Activated CD4-positive, alpha-beta T cell treated with anti-CD3 and anti-CD28 coated beads, Interleukin-2, amount 10 ng/mL, durations not matched to agents 7 days and 5 days (primary cell): ENCODE measurements at regions not wholly inside any gene's neighbourhood (a gene's known extent, or its start where the extent isn't known, plus 50 kb on each side); places are given as distances from the start of the nearest gene placed in this dataset.
"Not testable (repeated sequence)": the region's sequence is repeated elsewhere in the genome, so short reads cannot be mapped to it uniquely, and the experiment has no call there.

ENCODE experiments used
- CTCF ChIA-PET: fragments of 350-600 bp; sonication (Branson Sonifier 250); formaldehyde crosslinking; loops from one replicate; lab custom pipeline; 2021; ENCODE audit warnings: antibody characterized with exemption; lab: Charles Lee
- POLR2A ChIA-PET: fragments of 350-600 bp; sonication (Branson Sonifier 250); formaldehyde crosslinking; loops from one replicate; lab custom pipeline; 2021; ENCODE audit warnings: antibody characterized with exemption; lab: Charles Lee
- DNase-seq: peaks from one replicate; pipeline ENCODE4 v3.0.0-alpha.2; 2020
- H3K27ac Mint-ChIP-seq: one replicate; pipeline ENCODE4 v1.8.0; 2021; ENCODE audit warnings: mild to moderate bottlenecking, moderate library complexity, mixed read lengths
- H3K27me3 Mint-ChIP-seq: one replicate; pipeline ENCODE4 v1.8.0; 2021; ENCODE audit warnings: mixed read lengths
- H3K36me3 Mint-ChIP-seq: one replicate; pipeline ENCODE4 v1.8.0; 2021; ENCODE audit warnings: low read depth, mixed read lengths
- H3K4me1 Mint-ChIP-seq: one replicate; pipeline ENCODE4 v1.8.0; 2021; ENCODE audit warnings: mixed read lengths
- H3K4me3 Mint-ChIP-seq: one replicate; pipeline ENCODE4 v1.8.0; 2021; ENCODE audit warnings: mild to moderate bottlenecking, moderate library complexity, mixed read lengths
- H3K9me3 Mint-ChIP-seq: one replicate; pipeline ENCODE4 v1.8.0; 2021; ENCODE audit warnings: mixed read lengths

DNA sequence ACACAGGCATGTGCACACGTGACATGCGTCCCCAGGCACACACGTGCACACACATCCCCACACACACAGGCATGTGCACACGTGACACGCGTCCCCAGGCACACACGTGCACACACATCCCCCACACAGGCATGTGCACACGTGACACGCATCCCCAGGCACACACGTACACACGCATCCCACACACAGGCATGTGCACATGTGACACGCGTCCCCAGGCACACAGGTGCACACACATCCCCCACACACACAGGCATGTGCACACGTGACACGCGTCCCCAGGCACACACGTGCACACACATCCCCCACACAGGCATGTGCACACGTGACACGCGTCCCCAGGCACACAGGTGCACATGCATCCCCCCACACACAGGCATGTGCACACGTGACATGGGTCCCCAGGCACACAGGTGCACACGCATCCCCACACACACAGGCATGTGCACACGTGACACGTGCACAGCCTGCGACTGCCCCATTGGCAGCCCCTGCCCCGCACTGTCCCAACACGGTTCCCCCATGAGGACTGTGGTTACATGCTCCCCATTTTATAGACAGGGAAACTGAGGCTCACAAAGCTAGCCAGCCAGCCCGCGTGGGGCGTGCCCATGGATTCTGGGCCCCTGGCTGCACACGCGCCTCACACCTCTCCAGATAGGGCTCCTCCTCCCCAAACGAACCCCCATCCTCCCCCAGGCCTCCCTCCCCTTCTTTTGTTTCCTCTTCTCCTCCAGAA, 193.2 kb upstream of the PPP1R26 start:
- H3K4me1 Mint-ChIP-seq, H3K27me3 Mint-ChIP-seq, H3K4me3 Mint-ChIP-seq, DNase-seq, POLR2A ChIA-PET, H3K9me3 Mint-ChIP-seq, CTCF ChIA-PET, H3K36me3 Mint-ChIP-seq, H3K27ac Mint-ChIP-seq: not testable (repeated sequence)

- Mint-ChIP-seq H3K27me3 (peaks cover 6% of the 10 kb centered on the region), H3K9me3 (peaks cover 4% of the 10 kb centered on the region), H3K27ac (no peak overlapping the region), H3K36me3 (no peaks in the 10 kb centered on the region), H3K4me1 (peaks cover 3% of the 10 kb centered on the region), H3K4me3 (no peak overlapping the region)
- no peak for DNase-seq
- CTCF ChIA-PET: no interaction called here
- POLR2A ChIA-PET: no interaction called here
Observed at GRCh38 chr9:135286961-135287360, 192.6 kb upstream of the PPP1R26 start.

GRCh38 chr9:135287627-135288026, 192.0 kb upstream of the PPP1R26 start:
- Mint-ChIP-seq H3K4me3 (no peak overlapping the region), H3K36me3 (no peaks in the 10 kb centered on the region), H3K9me3 (peaks cover 4% of the 10 kb centered on the region), H3K27ac (peak overlapping the region; percentile 25), H3K27me3 (peaks cover 6% of the 10 kb centered on the region), H3K4me1 (peaks cover 3% of the 10 kb centered on the region)
- CTCF ChIA-PET: no interaction called here
- no peak for DNase-seq
- POLR2A ChIA-PET: no interaction called here

- H3K9me3 Mint-ChIP-seq: peaks cover 4% of the 10 kb centered on the region
- ChIA-PET POLR2A (no interaction called here), CTCF (no interaction called here)
- H3K4me1 Mint-ChIP-seq: peaks cover 3% of the 10 kb centered on the region
- no peaks in the 10 kb centered on the region for H3K36me3 Mint-ChIP-seq
- no peak for DNase-seq
- peaks cover 6% of the 10 kb centered on the region for H3K27me3 Mint-ChIP-seq
- no peak overlapping the region for H3K27ac Mint-ChIP-seq
- no peak overlapping the region for H3K4me3 Mint-ChIP-seq
Observed at GRCh38 chr9:135288054-135288453, 191.5 kb upstream of the PPP1R26 start.

DNA sequence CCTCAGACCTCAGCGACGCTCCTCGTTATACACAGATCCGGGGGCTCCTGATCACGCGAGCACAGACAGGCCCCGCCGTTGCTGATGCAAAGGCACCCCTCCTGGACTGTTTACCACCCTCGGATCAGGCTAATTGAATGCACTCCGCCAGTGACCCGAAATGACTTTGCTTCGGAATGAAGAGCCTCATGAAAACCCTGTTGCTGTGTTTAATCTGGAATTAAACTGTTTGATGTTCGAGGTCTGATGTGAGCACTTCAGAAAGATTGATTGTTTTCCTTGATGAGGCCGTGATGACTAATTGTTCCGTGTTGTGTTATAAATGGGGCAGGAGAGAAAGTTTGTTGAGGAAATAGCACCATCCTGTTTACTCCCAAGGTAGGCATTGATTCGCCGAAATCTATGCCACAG, 190.5 kb upstream of the PPP1R26 start:
- Mint-ChIP-seq H3K27me3 (peaks cover 6% of the 10 kb centered on the region), H3K4me3 (no peak overlapping the region), H3K36me3 (no peaks in the 10 kb centered on the region), H3K27ac (no peak overlapping the region), H3K4me1 (peaks cover 3% of the 10 kb centered on the region), H3K9me3 (peaks cover 4% of the 10 kb centered on the region)
- ChIA-PET CTCF (no interaction called here), POLR2A (no interaction called here)
- DNase-seq: no peak

DNA sequence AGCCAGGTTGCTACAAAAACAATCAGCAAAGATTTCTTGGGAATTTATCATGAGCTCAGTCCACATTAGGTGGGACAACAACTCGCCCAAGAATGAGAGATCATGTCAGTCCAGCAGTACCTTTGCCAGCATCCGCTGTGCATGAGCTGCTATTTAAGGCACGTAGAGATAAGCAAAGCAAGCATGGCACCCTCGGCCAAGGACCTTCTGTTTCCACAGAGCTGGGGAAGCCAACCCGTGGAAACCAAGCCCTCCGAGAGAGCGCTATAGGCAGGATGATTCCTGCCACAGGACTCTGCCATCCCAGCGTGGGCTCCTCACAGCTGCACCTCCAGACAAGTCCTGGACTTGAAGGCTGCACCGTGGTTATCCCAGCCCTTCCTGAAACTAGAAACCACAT, 189.5 kb upstream of the PPP1R26 start:
- H3K9me3 Mint-ChIP-seq: peaks cover 4% of the 10 kb centered on the region
- no peak overlapping the region for H3K27ac Mint-ChIP-seq
- DNase-seq: no peak
- H3K36me3 Mint-ChIP-seq: no peaks in the 10 kb centered on the region
- H3K4me1 Mint-ChIP-seq: peaks cover 3% of the 10 kb centered on the region
- peaks cover 6% of the 10 kb centered on the region for H3K27me3 Mint-ChIP-seq
- ChIA-PET CTCF (no interaction called here), POLR2A (no interaction called here)
- H3K4me3 Mint-ChIP-seq: no peak overlapping the region

GRCh38 chr9:135290566-135290965, 189.0 kb upstream of the PPP1R26 start:
- H3K27ac Mint-ChIP-seq: no peak overlapping the region
- no peak overlapping the region for H3K4me3 Mint-ChIP-seq
- ChIA-PET CTCF (no interaction called here), POLR2A (no interaction called here)
- H3K27me3 Mint-ChIP-seq: peaks cover 6% of the 10 kb centered on the region
- DNase-seq: no peak
- no peaks in the 10 kb centered on the region for H3K36me3 Mint-ChIP-seq
- H3K9me3 Mint-ChIP-seq: peaks cover 4% of the 10 kb centered on the region
- peaks cover 3% of the 10 kb centered on the region for H3K4me1 Mint-ChIP-seq

- ChIA-PET POLR2A (no interaction called here), CTCF (no interaction called here)
- H3K9me3 Mint-ChIP-seq: peaks cover 4% of the 10 kb centered on the region
- peaks cover 3% of the 10 kb centered on the region for H3K4me1 Mint-ChIP-seq
- no peak for DNase-seq
- no peak overlapping the region for H3K4me3 Mint-ChIP-seq
- H3K27ac Mint-ChIP-seq: no peak overlapping the region
- peaks cover 6% of the 10 kb centered on the region for H3K27me3 Mint-ChIP-seq
- H3K36me3 Mint-ChIP-seq: no peaks in the 10 kb centered on the region
Observed at GRCh38 chr9:135291165-135291564, 188.4 kb upstream of the PPP1R26 start.

GRCh38 chr9:135294836-135295235, 184.7 kb upstream of the PPP1R26 start:
- DNase-seq: no peak
- Mint-ChIP-seq H3K4me1 (no peaks in the 10 kb centered on the region), H3K27ac (no peak overlapping the region), H3K9me3 (no peaks in the 10 kb centered on the region), H3K27me3 (peaks cover 6% of the 10 kb centered on the region), H3K4me3 (no peak overlapping the region), H3K36me3 (no peaks in the 10 kb centered on the region)
- ChIA-PET CTCF (no interaction called here), POLR2A (no interaction called here)

DNA sequence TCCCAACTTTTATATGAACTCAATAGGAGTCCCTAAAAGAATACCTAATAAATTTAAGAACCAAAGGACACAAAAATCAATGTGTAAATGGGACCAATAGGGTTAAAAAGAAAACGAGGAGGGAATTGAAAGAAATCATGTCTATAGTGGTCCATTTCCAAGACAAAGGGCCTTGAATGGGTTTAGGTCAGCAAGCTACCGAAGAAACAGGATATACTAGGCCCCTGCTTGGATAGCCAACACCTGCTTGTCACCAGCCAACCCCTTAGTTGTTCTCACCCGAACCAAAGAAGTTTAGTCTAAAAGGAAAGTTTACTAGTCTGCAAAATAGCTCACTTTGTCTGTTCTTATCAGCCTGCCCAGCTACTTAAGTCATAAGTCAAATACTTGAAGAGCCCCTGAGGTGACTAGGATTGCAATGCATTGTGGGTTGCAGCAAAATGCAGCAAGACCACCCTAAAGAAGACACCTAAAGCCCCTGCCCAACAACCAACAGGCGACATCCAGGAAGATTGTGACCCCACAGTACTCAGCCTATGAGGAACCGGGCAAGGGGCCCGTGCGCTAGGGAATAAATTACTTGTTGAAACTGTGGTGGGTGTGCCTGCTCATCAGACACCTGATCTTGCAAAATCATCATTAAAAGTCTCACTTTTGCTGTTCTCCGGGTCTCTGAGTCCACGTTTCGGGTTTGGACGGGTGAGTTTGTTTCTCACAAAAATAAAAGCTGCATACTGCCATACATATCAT, 183.9 kb upstream of the PPP1R26 start:
- peaks cover 6% of the 10 kb centered on the region for H3K27me3 Mint-ChIP-seq
- CTCF ChIA-PET: no interaction called here

DNA sequence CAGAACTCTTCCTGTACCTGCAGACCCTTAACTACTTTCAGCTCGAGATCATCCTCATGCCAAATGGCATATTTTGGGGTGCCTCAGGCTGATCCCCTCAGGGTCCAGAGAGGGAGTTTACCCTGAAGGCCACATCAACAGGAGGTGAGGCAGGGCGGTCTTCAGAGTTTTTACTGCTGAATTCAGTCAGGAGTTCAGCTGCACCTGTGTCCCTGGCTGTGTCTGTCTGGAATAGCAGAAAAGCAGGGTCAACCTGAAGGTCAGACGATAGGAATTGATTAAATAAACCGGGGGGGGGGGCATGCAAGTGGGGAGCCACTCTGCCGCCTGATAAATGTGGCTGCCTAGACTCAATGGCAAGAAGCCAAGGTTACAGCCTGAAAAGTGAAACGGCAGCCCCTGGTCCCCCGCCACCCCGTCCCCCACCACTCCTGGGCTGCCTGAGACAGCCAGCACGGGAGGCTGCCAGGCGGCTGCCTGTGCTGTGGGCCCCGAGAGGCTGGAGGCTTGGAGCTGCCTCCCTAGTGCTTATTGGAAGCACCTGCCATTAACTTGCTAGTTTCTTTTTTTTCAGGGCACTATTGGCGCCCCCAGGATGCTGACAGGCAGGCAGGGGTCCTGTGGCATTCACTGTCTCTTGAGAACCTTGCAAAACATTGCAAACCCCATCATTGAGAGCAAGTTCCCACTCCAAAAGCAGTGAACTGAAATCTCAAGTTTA, 182.7 kb upstream of the PPP1R26 start:
- H3K9me3 Mint-ChIP-seq: no peaks in the 10 kb centered on the region
- no peaks in the 10 kb centered on the region for H3K36me3 Mint-ChIP-seq
- no peak for DNase-seq
- no peaks in the 10 kb centered on the region for H3K27me3 Mint-ChIP-seq
- no peak overlapping the region for H3K4me3 Mint-ChIP-seq
- CTCF ChIA-PET: no interaction called here
- H3K4me1 Mint-ChIP-seq: no peaks in the 10 kb centered on the region
- H3K27ac Mint-ChIP-seq: no peak overlapping the region
- POLR2A ChIA-PET: no interaction called here

More for the DNA sequence above, 183.9 kb upstream of the PPP1R26 start:
- no peak for DNase-seq
- Mint-ChIP-seq H3K4me1 (no peaks in the 10 kb centered on the region), H3K9me3 (no peaks in the 10 kb centered on the region), H3K27ac (no peak overlapping the region), H3K4me3 (no peak overlapping the region), H3K36me3 (no peaks in the 10 kb centered on the region)
- POLR2A ChIA-PET: no interaction called here

- no peak for DNase-seq
- Mint-ChIP-seq H3K4me3 (no peak overlapping the region), H3K27ac (no peak overlapping the region), H3K4me1 (no peaks in the 10 kb centered on the region), H3K36me3 (no peaks in the 10 kb centered on the region), H3K27me3 (no peaks in the 10 kb centered on the region), H3K9me3 (no peaks in the 10 kb centered on the region)
- POLR2A ChIA-PET: no interaction called here
- CTCF ChIA-PET: no interaction called here
Observed at GRCh38 chr9:135297456-135298075, 182.0 kb upstream of the PPP1R26 start.

DNA sequence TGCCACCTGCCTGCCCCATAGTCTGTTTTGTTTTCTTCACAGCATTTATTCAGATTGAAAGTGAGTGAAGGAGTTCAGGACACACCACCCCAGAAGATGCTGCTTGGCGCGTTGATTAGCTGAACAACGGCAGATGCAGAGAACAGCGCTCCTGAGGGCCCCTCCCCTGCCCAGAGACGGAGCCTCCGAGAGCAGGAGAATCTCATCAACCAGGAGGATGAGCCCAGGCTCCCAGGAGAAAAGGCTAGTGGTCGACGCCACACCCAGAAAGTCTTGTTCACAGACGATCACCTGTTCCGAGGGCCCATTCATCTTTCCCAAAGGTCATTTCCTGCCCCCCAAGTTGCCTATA, 180.4 kb upstream of the PPP1R26 start:
- no peak for DNase-seq
- Mint-ChIP-seq H3K36me3 (no peaks in the 10 kb centered on the region), H3K27ac (no peak overlapping the region), H3K9me3 (no peaks in the 10 kb centered on the region), H3K27me3 (no peaks in the 10 kb centered on the region), H3K4me1 (peaks cover 3% of the 10 kb centered on the region), H3K4me3 (no peak overlapping the region)
- ChIA-PET CTCF (no interaction called here), POLR2A (no interaction called here)
